Neural progenitor cell (in vitro differentiated cells): ENCODE measurements at regions not wholly inside any gene's neighbourhood (a gene's known extent, or its start where the extent isn't known, plus 50 kb on each side); places are given as distances from the start of the nearest gene placed in this dataset.

ENCODE experiments used
- EZH2 ChIP-seq: fragments of 200-600 bp; sonication (generic); IDR thresholded peaks from 2 replicates; pipeline ENCODE4 v1.6.1; 2017; ENCODE audit warnings: antibody characterized with exemption, mild to moderate bottlenecking, moderate library complexity
- TF ChIP-seq, protein P1 (sequence below): fragments of 200-600 bp; sonication (generic); IDR thresholded peaks from 2 replicates; pipeline ENCODE4 v1.5.1; 2017; ENCODE audit warnings: antibody characterized with exemption, mild to moderate bottlenecking

DNA sequence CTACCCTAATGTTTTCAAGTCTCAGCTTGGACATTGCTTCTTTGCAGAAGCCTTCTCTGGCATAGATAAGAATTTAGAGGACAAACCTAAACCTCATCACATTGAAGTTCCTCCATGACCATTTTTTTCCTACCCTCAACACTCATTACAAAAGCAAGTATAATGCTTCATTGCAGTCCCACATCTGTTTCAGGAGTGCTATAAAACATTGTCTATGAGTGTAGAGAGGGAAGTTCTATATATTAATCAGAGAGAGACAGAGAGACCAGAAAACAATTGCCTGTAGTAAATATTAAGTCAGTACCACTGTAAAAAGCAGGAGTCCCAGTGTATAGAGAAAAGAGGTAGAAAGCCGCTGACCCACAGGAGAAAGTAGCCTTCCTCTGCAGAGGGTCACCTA lies 149.7 kb downstream of the PRELID2 start:
- no peak for TF ChIP-seq EZH2
- TF ChIP-seq, protein P1, sequence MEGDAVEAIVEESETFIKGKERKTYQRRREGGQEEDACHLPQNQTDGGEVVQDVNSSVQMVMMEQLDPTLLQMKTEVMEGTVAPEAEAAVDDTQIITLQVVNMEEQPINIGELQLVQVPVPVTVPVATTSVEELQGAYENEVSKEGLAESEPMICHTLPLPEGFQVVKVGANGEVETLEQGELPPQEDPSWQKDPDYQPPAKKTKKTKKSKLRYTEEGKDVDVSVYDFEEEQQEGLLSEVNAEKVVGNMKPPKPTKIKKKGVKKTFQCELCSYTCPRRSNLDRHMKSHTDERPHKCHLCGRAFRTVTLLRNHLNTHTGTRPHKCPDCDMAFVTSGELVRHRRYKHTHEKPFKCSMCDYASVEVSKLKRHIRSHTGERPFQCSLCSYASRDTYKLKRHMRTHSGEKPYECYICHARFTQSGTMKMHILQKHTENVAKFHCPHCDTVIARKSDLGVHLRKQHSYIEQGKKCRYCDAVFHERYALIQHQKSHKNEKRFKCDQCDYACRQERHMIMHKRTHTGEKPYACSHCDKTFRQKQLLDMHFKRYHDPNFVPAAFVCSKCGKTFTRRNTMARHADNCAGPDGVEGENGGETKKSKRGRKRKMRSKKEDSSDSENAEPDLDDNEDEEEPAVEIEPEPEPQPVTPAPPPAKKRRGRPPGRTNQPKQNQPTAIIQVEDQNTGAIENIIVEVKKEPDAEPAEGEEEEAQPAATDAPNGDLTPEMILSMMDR, result no peak
